Keratinocyte (primary cell): ENCODE measurements at regions not wholly inside any gene's neighbourhood (a gene's known extent, or its start where the extent isn't known, plus 50 kb on each side); places are given as distances from the start of the nearest gene placed in this dataset.

ENCODE experiments used
- DNase-seq: peaks from one replicate; pipeline ENCODE4 v3.0.0-alpha.2; 2011; ENCODE audit warnings: low read depth, missing footprints, low spot score
- FAIRE-seq: peaks from 2 replicates; lab custom pipeline; 2011; peaks lifted over from hg19 to GRCh38; lab: Jason Lieb, UNC
- H2AFZ ChIP-seq: 2 replicates; pipeline ENCODE4 v1.6.0; 2012; ENCODE audit warnings: low read length, control low read depth, inconsistent platforms; ENCODE audit not compliant: control insufficient read depth
- H3K27ac ChIP-seq: 2 replicates; pipeline ENCODE4 v1.5.1; 2011; ENCODE audit warnings: low read length; ENCODE audit not compliant: control insufficient read depth, insufficient read depth
- H3K27me3 ChIP-seq: 3 replicates; pipeline ENCODE4 v1.6.0; 2011; ENCODE audit warnings: low read length; ENCODE audit not compliant: control insufficient read depth, insufficient read depth; ENCODE audit errors: extremely low read depth
- H3K36me3 ChIP-seq, 2 experiments: 2 replicates in 1 of 2; 3 replicates in 1 of 2; pipeline ENCODE4 v1.5.1; 2011; ENCODE audit warnings: low read length in 2 of 2, mild to moderate bottlenecking in 1 of 2; ENCODE audit not compliant: control insufficient read depth in 2 of 2, insufficient read depth in 2 of 2; ENCODE audit errors: extremely low read depth in 1 of 2
- H3K4me1 ChIP-seq: 3 replicates; pipeline ENCODE4 v1.5.1; 2011; ENCODE audit warnings: low read length; ENCODE audit not compliant: control insufficient read depth, insufficient read depth; ENCODE audit errors: extremely low read depth
- H3K4me2 ChIP-seq: 3 replicates; pipeline ENCODE4 v1.6.0; 2011; ENCODE audit warnings: low read depth, low read length; ENCODE audit not compliant: control insufficient read depth, insufficient read depth; ENCODE audit errors: extremely low read depth
- H3K4me3 ChIP-seq, 3 experiments: fragments of 200-600 bp in 1 of 3; sonication (generic) in 1 of 3; 2 replicates in 2 of 3; 3 replicates in 1 of 3; pipeline ENCODE4 v1.5.1; 2011 to 2016; ENCODE audit warnings: low read length in 3 of 3, mild to moderate bottlenecking in 3 of 3, control low read depth in 2 of 3, inconsistent platforms in 1 of 3, low read depth in 1 of 3, mixed read lengths in 1 of 3, mixed run types in 1 of 3, moderate library complexity in 1 of 3; ENCODE audit not compliant: control insufficient read depth in 2 of 3, insufficient read depth in 2 of 3; ENCODE audit errors: extremely low read depth in 1 of 3
- H3K79me2 ChIP-seq: 2 replicates; pipeline ENCODE4 v1.6.0; 2012; ENCODE audit warnings: low read length; ENCODE audit not compliant: control insufficient read depth, insufficient read depth
- H3K9ac ChIP-seq: 3 replicates; pipeline ENCODE4 v1.6.0; 2011; ENCODE audit warnings: low read length; ENCODE audit not compliant: control insufficient read depth, insufficient read depth; ENCODE audit errors: extremely low read depth
- H3K9me1 ChIP-seq: 3 replicates; pipeline ENCODE4 v1.6.0; 2011; ENCODE audit warnings: low read length; ENCODE audit not compliant: control insufficient read depth, insufficient read depth; ENCODE audit errors: extremely low read depth
- H3K9me3 ChIP-seq: 2 replicates; pipeline ENCODE4 v1.5.1; 2012; ENCODE audit warnings: low read depth, low read length; ENCODE audit not compliant: control insufficient read depth
- H4K20me1 ChIP-seq: 3 replicates; pipeline ENCODE4 v1.6.0; 2011; ENCODE audit warnings: low read length; ENCODE audit not compliant: control insufficient read depth, insufficient read depth; ENCODE audit errors: extremely low read depth
- EZH2 ChIP-seq: IDR thresholded peaks from one replicate; pipeline ENCODE4 v1.6.1; 2012; ENCODE audit warnings: inconsistent platforms, mild to moderate bottlenecking, low read length, moderate library complexity
- dilution Hi-C: fragments of 300-500 bp; cut with MboI; formaldehyde crosslinking; loops from one replicate; pipeline ENCODE4 v1.7.0; 2020; ENCODE audit warnings: low sequenced_read_pairs; ENCODE audit not compliant: extremely low pct_ligation_motif_present
- TF ChIP-seq, protein P1 (sequence below), 3 experiments: IDR thresholded peaks in 1 of 3; conservative IDR thresholded peaks in 1 of 3; optimal IDR thresholded peaks in 1 of 3; 2 replicates in 2 of 3; 3 replicates in 1 of 3; pipeline versions ENCODE3 to v1.5.1; 2011; ENCODE audit warnings: low read length in 3 of 3, mild to moderate bottlenecking in 3 of 3, moderate library complexity in 2 of 3, control low read depth in 1 of 3, inconsistent platforms in 1 of 3; ENCODE audit not compliant: insufficient read depth in 2 of 3; ENCODE audit errors: extremely low read depth in 1 of 3

DNA sequence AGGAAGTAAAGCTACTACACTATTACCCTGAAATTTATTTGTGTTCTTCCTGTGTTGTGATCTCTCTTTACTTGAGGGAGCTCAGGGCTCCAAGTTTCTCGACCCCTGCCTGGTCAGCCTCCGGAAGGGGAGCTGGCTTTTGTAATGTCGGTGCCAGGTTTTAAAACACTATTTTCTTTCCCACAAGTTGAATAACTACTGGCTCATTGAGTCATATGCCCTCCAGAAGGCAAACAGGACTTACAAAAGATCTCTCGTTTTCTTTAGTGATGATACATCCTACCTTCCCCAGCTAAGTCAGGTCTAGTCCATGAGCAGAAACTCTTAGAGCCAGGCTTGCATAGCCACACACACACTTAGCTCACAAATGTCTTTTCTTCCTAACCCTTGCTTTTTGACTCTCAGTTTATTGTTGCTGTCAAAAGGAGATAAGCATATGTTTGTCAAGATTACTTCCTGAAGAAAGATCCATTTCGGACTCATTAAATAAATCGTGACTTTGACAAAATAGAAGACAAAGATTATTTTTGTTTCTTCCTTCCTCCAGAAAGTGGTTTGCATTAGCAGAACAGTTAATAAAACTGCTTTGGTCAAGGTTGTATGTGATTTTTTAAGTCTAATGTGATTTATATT is 209.8 kb upstream of the FLRT2 start:
- FAIRE-seq: no peak
- dilution Hi-C loops: no loop called here
- H3K9me3 ChIP-seq: no peaks in the 10 kb centered on the region

DNA sequence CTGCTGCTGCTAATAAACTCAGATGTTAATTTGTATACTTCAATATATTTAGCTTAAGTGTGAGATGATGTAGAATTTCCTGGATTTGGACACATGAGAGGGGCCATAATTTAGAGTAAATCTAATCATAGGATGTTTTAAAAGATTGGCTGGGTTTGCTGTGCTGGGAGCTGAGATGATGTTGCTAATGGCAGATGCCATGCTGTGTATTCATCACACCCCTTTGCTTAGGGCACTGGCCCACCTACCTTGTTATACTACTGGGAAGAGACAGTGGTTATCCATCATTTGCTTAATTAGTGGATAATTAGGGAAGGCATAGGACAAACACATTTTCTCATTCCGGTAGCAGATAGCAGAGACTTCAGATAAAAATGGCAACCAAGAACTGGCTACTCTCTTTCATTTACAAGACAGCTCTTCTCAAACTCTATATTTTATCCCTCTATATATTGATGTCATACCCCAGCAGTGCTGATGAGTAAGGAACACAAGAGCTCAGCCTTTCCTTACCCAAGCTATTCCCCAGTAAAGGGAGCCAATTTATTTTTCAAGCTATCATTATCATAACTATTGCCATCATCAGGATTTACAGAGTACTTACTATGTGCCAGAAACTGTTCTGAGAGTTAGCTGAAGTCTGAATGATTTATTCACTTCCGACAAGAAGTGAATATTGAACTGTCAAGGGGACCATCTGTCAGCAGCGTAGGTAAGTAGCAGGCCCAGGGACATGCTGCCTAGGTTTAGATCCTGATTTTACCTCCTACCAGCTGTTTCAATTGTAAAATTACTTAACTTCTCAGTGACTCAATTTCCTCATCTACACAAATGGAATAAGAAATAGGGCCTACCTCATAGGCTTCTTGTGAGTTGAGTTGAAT is 204.6 kb upstream of the FLRT2 start:
- no peak overlapping the region for H3K9ac ChIP-seq
- FAIRE-seq (no peak), DNase-seq (no peak)
- H3K27me3 ChIP-seq: no peaks in the 10 kb centered on the region
- no peak overlapping the region for H3K4me3 ChIP-seq
- no peak overlapping the region for H2AFZ ChIP-seq
- no peaks in the 10 kb centered on the region for H4K20me1 ChIP-seq
- H3K9me1 ChIP-seq: no peaks in the 10 kb centered on the region
- no peaks in the 10 kb centered on the region for H3K79me2 ChIP-seq
- TF ChIP-seq, protein P1, sequence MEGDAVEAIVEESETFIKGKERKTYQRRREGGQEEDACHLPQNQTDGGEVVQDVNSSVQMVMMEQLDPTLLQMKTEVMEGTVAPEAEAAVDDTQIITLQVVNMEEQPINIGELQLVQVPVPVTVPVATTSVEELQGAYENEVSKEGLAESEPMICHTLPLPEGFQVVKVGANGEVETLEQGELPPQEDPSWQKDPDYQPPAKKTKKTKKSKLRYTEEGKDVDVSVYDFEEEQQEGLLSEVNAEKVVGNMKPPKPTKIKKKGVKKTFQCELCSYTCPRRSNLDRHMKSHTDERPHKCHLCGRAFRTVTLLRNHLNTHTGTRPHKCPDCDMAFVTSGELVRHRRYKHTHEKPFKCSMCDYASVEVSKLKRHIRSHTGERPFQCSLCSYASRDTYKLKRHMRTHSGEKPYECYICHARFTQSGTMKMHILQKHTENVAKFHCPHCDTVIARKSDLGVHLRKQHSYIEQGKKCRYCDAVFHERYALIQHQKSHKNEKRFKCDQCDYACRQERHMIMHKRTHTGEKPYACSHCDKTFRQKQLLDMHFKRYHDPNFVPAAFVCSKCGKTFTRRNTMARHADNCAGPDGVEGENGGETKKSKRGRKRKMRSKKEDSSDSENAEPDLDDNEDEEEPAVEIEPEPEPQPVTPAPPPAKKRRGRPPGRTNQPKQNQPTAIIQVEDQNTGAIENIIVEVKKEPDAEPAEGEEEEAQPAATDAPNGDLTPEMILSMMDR (optimal IDR thresholded peaks at IDR 0.05 in 1 of 3, IDR thresholded peaks at IDR 0.05 in 1 of 3, conservative IDR thresholded peaks at IDR 0.05 in 1 of 3; ENCODE audit: extremely low read depth in 1 of 3, insufficient read depth in 2 of 3, low read length in 3 of 3): no peak
- no peak for TF ChIP-seq EZH2
- no peak overlapping the region for H3K27ac ChIP-seq
- no peaks in the 10 kb centered on the region for H3K4me1 ChIP-seq
- H3K36me3 ChIP-seq: no peaks in the 10 kb centered on the region
- no peaks in the 10 kb centered on the region for H3K9me3 ChIP-seq
- no peak overlapping the region for H3K4me2 ChIP-seq
- dilution Hi-C loops: no loop called here

More for the DNA sequence above, 209.8 kb upstream of the FLRT2 start:
- Histone ChIP-seq H3K9ac (no peak overlapping the region), H3K4me1 (no peaks in the 10 kb centered on the region), H3K4me3 (no peak overlapping the region), H3K79me2 (no peaks in the 10 kb centered on the region), H3K27me3 (no peaks in the 10 kb centered on the region), H3K9me1 (no peaks in the 10 kb centered on the region), H3K36me3 (no peaks in the 10 kb centered on the region), H4K20me1 (no peaks in the 10 kb centered on the region), H3K4me2 (no peak overlapping the region), H2AFZ (peak overlapping the region; percentile 38), H3K27ac (no peak overlapping the region)
- DNase-seq: no peak
- no peak for TF ChIP-seq EZH2
- TF ChIP-seq, protein P1 (optimal IDR thresholded peaks at IDR 0.05 in 1 of 3, IDR thresholded peaks at IDR 0.05 in 1 of 3, conservative IDR thresholded peaks at IDR 0.05 in 1 of 3; ENCODE audit: extremely low read depth in 1 of 3, insufficient read depth in 2 of 3, low read length in 3 of 3): no peak
